ENCODE measurements at regions not wholly inside any gene's neighbourhood (a gene's known extent, or its start where the extent isn't known, plus 50 kb on each side); places are given as distances from the start of the nearest gene placed in this dataset.

DNA sequence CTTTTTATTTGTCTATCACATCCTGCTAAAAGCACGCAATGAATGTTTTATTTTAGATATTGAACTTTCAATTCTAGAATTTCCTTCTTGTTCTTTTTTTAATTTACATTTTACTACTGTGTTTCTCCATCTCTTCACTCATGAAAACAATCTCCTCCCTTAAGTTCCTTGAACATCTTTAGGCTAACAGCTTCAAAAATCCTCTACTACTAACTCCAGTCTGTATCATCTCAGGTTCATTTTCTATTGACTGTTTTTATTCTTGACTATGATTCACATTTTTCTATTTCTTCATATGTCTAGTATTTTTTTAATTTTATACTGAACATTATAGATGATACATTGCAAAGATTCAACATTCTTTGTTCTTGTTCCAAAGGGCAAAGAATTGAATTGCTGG lies 79.2 kb upstream of the NCK2 start:
- no peak for TF ChIP-seq CTCF (IDR thresholded peaks at IDR 0.05)

DNA sequence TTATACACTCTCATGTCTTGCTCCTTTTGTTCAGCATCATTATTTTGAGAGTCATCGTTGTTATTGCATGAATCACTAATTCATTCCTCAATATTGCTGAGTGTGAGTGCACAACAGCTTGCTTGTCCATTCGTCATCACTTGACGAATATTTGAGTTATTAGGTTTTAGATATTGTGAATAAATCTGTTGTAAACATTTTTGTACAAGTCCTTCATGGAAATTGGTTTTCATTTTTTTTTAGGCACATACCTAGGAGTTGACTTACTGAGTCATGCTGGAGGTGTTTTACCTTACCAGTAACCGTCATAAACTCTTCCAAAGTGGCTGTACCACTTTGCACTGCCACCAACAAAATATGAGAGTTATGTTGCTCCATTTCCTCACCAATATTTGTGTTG lies 84.2 kb upstream of the NCK2 start:
- TF ChIP-seq CTCF (IDR thresholded peaks at IDR 0.05): no peak

DNA sequence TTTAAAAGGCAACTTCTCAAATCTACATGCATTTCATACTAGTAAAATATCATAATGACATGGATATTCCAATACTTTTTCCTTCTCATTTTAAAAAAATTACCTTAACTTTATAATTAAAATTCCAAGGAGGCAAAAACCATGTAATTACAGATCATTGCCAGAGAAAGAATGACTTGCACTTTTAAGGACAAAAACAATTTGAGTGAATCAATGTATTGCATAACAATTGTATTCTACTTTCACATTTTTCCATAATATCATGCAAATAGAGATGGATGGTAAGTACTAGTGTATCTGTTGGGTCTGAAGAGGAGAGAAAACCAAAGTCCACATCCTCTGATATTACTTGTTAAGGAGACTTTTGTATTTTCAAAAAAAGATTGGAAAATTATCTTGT lies 89.5 kb upstream of the NCK2 start:
- TF ChIP-seq CTCF (IDR thresholded peaks at IDR 0.05): no peak

- TF ChIP-seq CTCF (IDR thresholded peaks at IDR 0.05): no peak
Observed at GRCh38 chr2:105654474-105655004, 90.2 kb upstream of the NCK2 start.

- TF ChIP-seq CTCF (IDR thresholded peaks at IDR 0.05): no peak
Observed at GRCh38 chr2:105653302-105653701, 91.4 kb upstream of the NCK2 start.

- TF ChIP-seq CTCF (IDR thresholded peaks at IDR 0.05): no peak
Observed at GRCh38 chr2:105652014-105652796, 92.5 kb upstream of the NCK2 start.

DNA sequence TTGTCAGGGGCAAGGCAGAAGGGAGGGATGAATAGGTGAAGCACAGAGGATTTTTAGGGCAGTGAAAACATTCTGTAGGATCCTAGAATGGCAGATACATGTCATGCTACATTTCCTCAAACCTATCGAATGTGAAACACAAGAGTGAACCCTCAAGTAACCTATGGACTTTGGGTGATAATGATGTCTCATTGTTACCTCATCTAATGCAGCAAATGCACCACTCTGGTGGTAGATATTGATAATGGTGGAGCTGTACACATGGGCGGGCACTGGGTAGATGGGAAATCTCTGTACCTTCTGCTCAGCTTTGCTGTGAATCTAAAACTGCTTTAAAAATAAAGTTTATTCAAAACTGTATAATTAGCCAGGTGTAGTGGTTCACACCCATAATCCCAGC lies 95.2 kb upstream of the NCK2 start:
- no peak for TF ChIP-seq CTCF (IDR thresholded peaks at IDR 0.05)

Measured in LNCAP (cell line).